NOMO-1 treated with dmso at 0.1 percent for 144 hours (cell line): ENCODE measurements at regions not wholly inside any gene's neighbourhood (a gene's known extent, or its start where the extent isn't known, plus 50 kb on each side); places are given as distances from the start of the nearest gene placed in this dataset.
"Not testable (repeated sequence)": the region's sequence is repeated elsewhere in the genome, so short reads cannot be mapped to it uniquely, and the experiment has no call there.

Experiments
- DNase-seq: peaks from one replicate; lab custom pipeline; 2025; ENCODE audit not compliant: unreplicated experiment; lab: John Stamatoyannopoulos, UW

DNA sequence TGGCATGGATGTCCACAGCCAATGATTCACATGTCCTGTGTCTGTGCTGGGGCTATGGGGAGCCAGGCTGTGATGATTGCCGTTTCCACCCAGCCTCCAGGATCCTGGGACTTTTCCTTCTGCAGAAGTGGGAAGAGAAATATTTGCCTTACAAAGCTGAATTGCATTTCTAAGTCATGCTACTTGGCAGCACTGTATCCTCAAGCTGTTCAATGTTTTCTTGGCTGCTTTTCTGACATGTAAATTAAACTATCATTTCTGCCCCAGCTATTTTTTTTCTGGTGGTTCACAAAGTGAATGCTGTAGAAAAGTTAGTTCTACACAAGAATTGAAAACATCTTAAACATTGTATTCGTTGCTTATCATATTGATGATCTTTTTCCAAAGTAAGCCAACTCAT, 51.9 kb upstream of the TCERG1L start:
- DNase-seq = no peak

- no peak for DNase-seq
Measured at GRCh38 chr10:131371571-131371970, 60.0 kb upstream of the TCERG1L start.

GRCh38 chr10:131381576-131381975, 70.1 kb upstream of the TCERG1L start:
- DNase-seq = no peak

DNA sequence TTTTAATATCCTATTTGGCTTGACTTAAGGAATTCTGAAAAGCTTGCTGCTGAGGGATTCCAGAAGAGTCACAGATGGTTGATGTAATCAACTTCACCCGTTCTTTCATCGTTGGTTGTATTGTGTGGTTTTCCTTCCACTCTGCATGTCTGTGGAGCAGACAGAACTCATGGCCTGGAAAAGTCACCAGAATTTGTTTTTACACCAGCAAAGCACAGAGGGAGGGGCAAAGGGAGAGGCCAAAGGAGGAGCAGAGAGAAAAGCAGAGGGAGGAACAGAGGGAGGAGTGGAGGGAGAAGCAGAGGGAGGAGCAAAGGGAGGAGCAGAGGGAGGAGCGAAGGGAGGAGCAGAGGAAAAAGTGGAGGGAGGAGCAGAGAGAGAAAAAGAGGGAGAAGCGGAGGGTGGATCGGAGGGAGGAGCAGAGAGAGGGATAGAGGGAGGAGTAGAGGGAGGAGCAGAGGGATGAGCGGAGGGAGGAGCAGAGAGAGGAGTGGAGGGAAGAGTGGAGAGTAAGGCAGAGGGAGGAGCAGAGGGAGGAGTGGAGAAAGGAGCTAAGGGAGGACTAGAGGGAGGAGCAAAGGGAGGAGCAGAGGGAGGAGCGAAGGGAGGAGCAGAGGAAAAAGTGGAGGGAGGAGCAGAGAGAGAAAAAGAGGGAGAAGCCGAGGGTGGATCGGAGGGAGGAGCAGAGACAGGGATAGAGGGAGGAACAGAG, 73.8 kb upstream of the TCERG1L start:
- DNase-seq = not testable (repeated sequence)

DNA sequence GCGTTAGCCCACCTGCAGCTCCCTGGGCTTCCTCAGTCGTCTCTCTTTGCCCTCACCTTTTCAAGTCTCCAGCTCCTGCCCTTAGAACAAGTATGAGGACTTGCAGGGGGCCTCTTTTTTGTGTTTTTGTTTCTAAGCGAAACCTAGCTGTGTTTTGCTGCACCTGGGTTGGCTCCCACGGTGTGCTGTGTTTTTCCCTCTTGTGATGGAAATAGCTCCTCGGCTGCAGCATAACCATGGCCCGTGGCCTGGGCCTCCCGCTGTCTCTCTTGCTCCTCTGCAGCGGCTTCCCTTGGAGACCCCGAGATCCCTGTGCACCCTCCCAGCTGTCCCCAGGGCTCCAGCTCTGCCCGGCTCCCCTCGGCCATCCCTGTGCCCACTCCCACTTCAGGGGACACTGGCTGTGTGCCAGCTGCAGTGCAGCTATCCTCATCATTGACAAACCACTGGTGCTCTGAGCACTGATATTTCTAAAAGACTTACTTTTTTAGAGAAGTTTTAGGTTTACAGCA, 75.6 kb upstream of the TCERG1L start:
- DNase-seq = no peak

GRCh38 chr10:131391936-131392335, 80.4 kb upstream of the TCERG1L start:
- no peak for DNase-seq

DNA sequence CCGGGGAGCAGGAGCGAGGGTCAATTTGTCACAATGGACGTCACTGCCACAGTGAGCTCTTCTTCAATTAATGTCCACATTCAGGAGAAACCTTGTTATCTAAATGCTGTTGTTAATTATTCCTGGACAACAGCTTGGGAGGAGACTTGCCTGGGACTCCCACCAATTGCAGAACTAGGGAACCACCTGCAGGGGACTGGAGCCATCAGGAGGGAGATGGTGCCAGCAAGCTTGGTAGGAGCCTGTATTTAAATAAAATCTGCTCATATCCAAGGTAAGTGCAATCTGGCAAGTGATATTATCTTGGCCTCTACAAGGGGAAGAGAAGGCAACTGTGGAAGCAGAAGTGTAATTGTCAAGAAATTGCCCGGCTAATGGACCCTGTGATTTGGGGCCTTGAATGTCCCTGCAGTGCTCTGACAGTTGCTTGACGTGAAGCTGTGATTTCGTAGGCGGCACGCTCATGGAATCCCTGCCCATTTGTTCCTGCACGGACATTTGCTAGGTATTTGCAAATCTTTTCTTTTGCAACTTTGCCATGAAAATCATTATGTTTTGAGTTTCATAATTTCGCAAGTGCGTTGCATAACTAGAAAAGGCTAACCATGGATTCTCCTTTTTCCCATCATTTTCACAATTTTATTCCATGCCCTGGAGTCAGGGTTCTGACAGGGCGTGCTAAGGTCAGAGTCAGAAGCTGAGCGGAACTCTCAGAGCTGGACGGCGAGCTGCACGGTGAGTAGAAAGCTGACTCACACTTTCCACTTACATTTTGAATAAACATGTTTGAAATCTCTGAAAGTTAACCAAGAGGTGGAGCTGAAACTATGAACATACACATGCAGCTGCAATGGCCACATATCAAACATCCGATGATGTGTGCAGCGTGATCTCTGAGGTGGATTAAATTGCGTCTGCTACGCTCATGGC, 84.9 kb upstream of the TCERG1L start:
- no peak for DNase-seq

DNA sequence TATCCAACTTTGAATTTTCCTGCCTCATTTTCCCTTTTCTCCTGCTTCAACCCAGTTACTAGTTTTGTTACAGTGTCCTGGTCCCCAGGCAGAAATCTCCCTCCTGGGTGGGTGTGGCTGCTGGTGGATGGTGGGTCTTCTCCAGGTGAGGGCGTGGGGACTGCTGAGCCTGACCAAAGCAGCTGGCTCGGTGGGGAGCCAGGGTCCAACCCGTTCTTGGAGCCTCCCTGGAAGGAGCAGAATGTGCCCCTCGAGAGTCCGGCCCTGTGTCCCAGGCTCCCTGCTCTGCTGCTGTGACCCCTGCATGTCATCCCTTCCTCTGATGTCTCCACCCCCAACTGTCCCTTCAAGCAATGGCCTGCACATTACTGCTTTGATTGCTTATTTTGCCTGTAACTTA, 86.6 kb upstream of the TCERG1L start:
- no peak for DNase-seq

GRCh38 chr10:131399981-131400380, 88.5 kb upstream of the TCERG1L start:
- no peak for DNase-seq

GRCh38 chr10:131400513-131400912, 89.0 kb upstream of the TCERG1L start:
- no peak for DNase-seq

DNA sequence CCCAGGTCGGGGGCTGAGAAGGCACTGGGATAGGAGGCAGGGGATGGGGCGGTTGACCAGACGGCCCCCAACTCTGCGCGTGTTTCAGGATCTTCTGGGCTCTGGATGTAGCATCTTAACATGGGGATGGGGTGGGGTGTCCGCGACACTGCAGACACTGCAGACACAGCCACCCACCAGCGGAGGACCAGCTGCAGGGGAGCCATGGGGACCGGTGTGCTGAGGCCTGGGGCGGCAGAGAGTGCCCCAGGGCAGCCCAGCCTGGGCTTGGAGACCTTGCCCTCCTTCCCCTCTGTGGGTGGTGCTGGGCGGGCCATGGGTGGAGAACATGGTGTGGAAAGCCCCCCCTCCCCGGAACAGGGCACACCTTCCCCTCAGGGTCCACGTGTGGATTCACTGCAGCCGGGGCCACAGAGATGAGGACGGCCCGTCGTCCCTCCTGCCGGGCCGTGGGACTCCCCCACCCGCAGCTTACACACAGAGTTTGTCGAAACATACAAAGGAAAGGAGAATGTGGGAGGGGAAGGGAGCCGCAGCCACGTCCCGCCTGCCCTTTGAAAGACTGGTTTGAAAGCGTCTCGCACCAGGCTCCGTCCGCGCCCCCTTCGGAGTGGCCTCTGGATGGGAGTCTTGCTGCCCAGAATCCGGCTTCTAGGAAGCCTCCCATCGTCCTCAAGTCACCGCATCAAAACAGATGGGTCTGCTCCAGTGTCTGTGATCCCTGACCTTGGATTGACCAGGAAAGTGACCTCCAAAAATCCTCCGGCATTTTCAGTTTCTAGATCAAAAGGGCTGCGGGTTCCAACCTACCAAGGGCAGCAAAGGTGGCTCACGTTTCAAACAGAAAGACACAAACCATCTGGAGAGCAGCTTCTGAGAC, 91.5 kb upstream of the TCERG1L start:
- DNase-seq = no peak

DNA sequence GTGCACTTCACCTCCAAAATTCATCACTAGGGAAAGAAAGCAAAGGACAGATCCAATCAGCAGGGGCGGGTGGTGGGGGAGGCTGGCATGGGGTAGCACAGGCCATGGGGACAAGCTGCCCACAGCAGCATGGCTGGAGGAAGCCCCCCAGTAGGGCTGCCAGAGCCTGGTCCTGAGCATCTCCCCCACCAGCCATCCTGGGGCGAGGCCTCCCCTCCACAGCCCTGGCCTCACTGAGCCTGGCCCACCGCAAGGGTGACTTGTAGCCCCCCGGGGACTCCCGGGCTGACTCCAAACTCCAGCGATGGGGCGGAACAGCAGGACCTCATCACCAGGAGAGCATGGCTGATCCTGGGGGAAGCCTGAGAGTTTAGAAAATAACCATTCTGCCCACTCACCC, 92.4 kb upstream of the TCERG1L start:
- DNase-seq = no peak

DNA sequence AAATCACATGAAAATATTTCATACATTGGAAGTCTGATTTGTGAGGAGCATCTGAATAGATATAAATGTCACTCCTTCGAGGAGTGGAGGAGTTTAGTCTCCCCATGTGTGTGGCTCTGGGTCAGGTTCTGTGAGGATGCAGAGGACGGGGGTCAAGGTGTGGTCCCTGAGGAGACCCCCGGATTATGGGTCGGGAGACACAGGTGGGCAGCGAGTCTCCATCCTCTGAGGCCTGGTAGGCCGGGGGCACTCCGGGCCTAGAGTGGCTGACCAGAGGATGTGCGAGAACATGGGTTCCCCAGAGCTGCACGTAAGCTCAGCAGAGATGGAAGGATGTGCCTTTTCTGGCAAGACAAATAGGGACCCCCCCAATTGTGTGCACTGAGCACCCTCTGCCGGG, 93.4 kb upstream of the TCERG1L start:
- DNase-seq = no peak

GRCh38 chr10:131406676-131407392, 95.3 kb upstream of the TCERG1L start:
- no peak for DNase-seq

GRCh38 chr10:131418681-131419080, 107.2 kb upstream of the TCERG1L start:
- no peak for DNase-seq

- no peak for DNase-seq
Measured at GRCh38 chr10:131419797-131420196, 108.3 kb upstream of the TCERG1L start.

GRCh38 chr10:131420867-131421266, 109.3 kb upstream of the TCERG1L start:
- DNase-seq = no peak

- DNase-seq = no peak
Measured at GRCh38 chr10:131421381-131421780, 109.9 kb upstream of the TCERG1L start.

DNA sequence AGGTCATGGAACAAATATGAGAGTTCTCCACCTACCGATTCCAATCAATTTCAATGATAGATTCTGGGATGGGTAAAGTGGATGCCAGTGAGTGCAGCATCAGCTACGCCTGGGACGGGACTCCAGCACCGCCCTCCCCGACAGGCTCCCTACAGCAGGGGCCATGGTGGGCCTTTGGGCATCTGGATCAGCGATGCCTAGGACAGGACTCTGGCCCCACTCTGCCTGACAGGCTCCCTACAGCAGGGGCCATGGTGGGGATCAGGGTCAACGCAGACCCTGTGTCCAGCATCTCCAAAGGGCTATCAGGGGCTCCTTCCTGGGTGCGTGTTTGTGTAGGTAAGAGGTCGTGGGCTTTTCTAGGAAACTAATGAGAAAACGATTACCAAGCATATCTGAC, 111.2 kb upstream of the TCERG1L start:
- DNase-seq = no peak

- no peak for DNase-seq
Measured at GRCh38 chr10:131424053-131424452, 112.5 kb upstream of the TCERG1L start.
